Astrocyte of the cerebellum (primary cell): ENCODE measurements at regions not wholly inside any gene's neighbourhood (a gene's known extent, or its start where the extent isn't known, plus 50 kb on each side); places are given as distances from the start of the nearest gene placed in this dataset.

ENCODE experiments used
- DNase-seq: peaks from one replicate; pipeline ENCODE4 v3.0.0-alpha.2; 2011; ENCODE audit warnings: low read depth
- H3K4me3 ChIP-seq: 2 replicates; pipeline ENCODE4 v1.5.1; 2011; ENCODE audit warnings: mild to moderate bottlenecking, low read depth, low read length, moderate library complexity
- CTCF ChIP-seq: IDR thresholded peaks from 2 replicates; pipeline ENCODE4 v1.5.1; 2012; ENCODE audit warnings: low read length, low read depth, moderate library complexity, mild to moderate bottlenecking; ENCODE audit errors: missing control alignments
- in situ Hi-C: cut with HindIII; loops from 2 replicates; pipeline ENCODE4 v1.10.0; 2017; ENCODE audit warnings: low sequenced_read_pairs

DNA sequence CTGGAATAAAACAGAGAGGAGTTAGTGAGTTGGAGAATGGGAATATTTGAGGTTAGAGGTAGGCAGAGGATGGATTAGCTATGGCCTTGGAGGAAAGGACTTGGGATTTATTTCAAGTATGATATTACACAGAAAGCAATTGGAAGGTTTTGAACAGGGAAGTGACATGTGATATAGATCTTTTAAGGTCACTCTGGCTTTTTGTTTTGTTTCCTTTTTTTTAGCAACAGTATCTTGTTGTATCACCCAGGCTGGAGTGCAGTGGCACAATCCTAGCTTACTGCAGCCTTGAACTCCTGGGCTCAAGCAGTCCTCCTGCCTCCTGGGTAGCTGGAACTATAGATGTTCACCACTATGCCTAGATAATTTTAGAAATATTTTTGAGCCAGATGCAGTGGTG is 190.3 kb downstream of the UTRN start:
- DNase-seq, result no peak
- in situ Hi-C loops, result loop anchor here (5.0 to 25.0 kb wide), 3 partner anchors 33 to 363 kb away; partner anchors contain the start of gene UTRN
- no peak overlapping the region for H3K4me3 ChIP-seq
- no peak for TF ChIP-seq CTCF

DNA sequence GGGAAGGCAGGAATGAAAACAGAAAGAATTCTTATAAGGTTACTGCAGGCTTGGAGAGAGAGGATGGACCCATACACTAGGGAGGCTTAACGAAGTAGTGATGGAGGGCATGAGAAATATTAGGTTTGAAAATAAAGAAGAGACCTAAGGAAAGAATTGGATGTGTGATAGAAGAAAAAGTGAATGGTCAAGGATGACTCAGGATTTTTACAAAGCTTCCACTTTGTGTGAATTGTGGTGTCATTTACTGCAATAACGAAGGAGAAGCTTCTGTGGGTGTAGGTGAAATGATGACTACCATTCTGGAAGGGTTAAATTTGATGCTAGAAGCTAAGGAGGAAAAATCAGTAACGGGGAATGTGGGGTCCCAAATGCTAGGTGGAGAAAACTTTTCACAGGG is 191.2 kb downstream of the UTRN start:
- no peak overlapping the region for H3K4me3 ChIP-seq
- in situ Hi-C loops, result loop anchor here (5.0 to 25.0 kb wide), 3 partner anchors 34 to 364 kb away; partner anchors contain the start of gene UTRN
- no peak for TF ChIP-seq CTCF
- DNase-seq, result no peak

DNA sequence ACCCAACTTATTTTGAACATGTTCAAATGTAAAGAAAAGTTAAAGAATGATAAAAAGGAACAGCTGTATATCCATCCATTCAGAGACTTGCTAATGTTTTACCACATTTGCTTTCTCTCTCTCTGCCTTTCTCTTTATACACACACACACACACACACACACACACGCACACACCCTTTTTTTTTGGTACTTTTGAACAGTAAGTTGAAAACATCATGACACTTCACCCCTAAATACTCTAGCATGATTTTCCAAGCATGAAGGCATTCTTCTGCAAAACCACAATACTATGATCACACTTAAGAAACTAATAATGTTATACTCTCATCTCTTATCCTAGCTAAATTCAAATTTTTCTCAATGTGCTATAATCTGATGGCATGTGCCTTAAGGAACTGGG is 192.3 kb downstream of the UTRN start:
- H3K4me3 ChIP-seq, result no peak overlapping the region
- TF ChIP-seq CTCF, result no peak

GRCh38 chr6:144477856-144478255 is 192.7 kb downstream of the UTRN start:
- in situ Hi-C loops, result loop anchor here (5.0 to 25.0 kb wide), 3 partner anchors 36 to 366 kb away; partner anchors contain the start of gene UTRN
- no peak overlapping the region for H3K4me3 ChIP-seq
- TF ChIP-seq CTCF, result no peak
- DNase-seq, result no peak

More for the DNA sequence above, 192.3 kb downstream of the UTRN start:
- no peak for DNase-seq
- in situ Hi-C loops, result loop anchor here (5.0 to 25.0 kb wide), 3 partner anchors 35 to 365 kb away; partner anchors contain the start of gene UTRN

DNA sequence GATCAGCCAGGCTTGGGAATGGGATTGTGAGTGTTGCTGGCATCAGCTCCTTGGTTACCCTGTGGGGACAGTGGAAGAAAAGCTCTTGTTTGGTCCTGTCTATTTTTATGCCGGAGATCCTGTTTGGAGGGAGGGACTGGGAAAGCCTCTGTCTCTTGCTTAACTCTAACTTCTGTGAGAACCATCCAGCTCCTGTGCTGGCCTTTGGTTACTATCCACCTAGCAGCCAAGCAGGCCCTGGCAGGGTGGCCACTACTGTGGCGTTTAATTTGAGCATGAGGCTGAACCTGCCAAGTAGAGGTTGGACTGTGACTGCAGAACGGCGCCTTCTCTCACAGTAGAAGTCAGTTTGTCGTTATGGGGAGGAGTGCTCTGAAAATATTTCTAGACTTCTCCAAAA is 193.3 kb downstream of the UTRN start:
- DNase-seq, result no peak
- in situ Hi-C loops, result loop anchor here (5.0 to 25.0 kb wide), 3 partner anchors 36 to 366 kb away; partner anchors contain the start of gene UTRN
- H3K4me3 ChIP-seq, result no peak overlapping the region
- no peak for TF ChIP-seq CTCF

- no peak for DNase-seq
- TF ChIP-seq CTCF, result no peak
- in situ Hi-C loops, result loop anchor here (5.0 to 25.0 kb wide), 3 partner anchors 38 to 368 kb away; partner anchors contain the start of gene UTRN
- H3K4me3 ChIP-seq, result no peak overlapping the region
Measured at GRCh38 chr6:144479991-144480390, 194.9 kb downstream of the UTRN start.

GRCh38 chr6:144480473-144480872 is 195.3 kb downstream of the UTRN start:
- TF ChIP-seq CTCF, result no peak
- H3K4me3 ChIP-seq, result no peak overlapping the region
- in situ Hi-C loops, result loop anchor here (25.0 kb wide), 1 partner anchor 368 kb away; no protein-coding TSS in a partner anchor
- no peak for DNase-seq
